ENCODE measurements at regions not wholly inside any gene's neighbourhood (a gene's known extent, or its start where the extent isn't known, plus 50 kb on each side); places are given as distances from the start of the nearest gene placed in this dataset.

GRCh38 chr10:83166344-83166743 is 973.0 kb upstream of the GHITM start:
- H3K27me3 ChIP-seq (ENCODE audit: insufficient read depth, low read length, poor library complexity, severe bottlenecking) = no peaks in the 10 kb centered on the region
- H3F3A ChIP-seq (ENCODE audit: low read depth) = no peaks in the 10 kb centered on the region
- TF ChIP-seq EZH2phosphoT487 (IDR thresholded peaks at IDR 0.05; ENCODE audit: borderline replicate concordance) (no peak), CTCF (conservative IDR thresholded peaks at IDR 0.05; ENCODE audit: low read length) (no peak)
- H4K20me1 ChIP-seq (ENCODE audit: insufficient read depth, low read length, poor library complexity, severe bottlenecking) = no peaks in the 10 kb centered on the region
- H3K4me2 ChIP-seq (ENCODE audit: low read depth, low read length, poor library complexity, severe bottlenecking) = no peak overlapping the region
- no peaks in the 10 kb centered on the region for H3K9me3 ChIP-seq (ENCODE audit: insufficient read depth, low read depth, low read length)
- no peaks in the 10 kb centered on the region for H3K79me2 ChIP-seq (ENCODE audit: insufficient read depth, low read length)
- H3K9ac ChIP-seq (ENCODE audit: low read depth, low read length, poor library complexity, severe bottlenecking) = no peak overlapping the region
- H3K36me3 ChIP-seq (ENCODE audit: insufficient read depth, low read length) = no peaks in the 10 kb centered on the region
- H3K9me2 ChIP-seq (replicated peaks; ENCODE audit: low read depth, low read length) = no peaks in the 10 kb centered on the region
- no peak overlapping the region for H3K4me3 ChIP-seq (ENCODE audit: low read length, poor library complexity, severe bottlenecking)
- H3K4me1 ChIP-seq (ENCODE audit: insufficient read depth, low read length, poor library complexity, severe bottlenecking) = no peaks in the 10 kb centered on the region
- no peak overlapping the region for H2AFZ ChIP-seq (ENCODE audit: low read length)

GRCh38 chr10:83167081-83167480 is 972.2 kb upstream of the GHITM start:
- Histone ChIP-seq H3K4me3 (ENCODE audit: low read length, poor library complexity, severe bottlenecking) (no peak overlapping the region), H3K4me2 (ENCODE audit: low read depth, low read length, poor library complexity, severe bottlenecking) (no peak overlapping the region), H4K20me1 (ENCODE audit: insufficient read depth, low read length, poor library complexity, severe bottlenecking) (no peaks in the 10 kb centered on the region), H3K9ac (ENCODE audit: low read depth, low read length, poor library complexity, severe bottlenecking) (no peak overlapping the region), H3K4me1 (ENCODE audit: insufficient read depth, low read length, poor library complexity, severe bottlenecking) (no peaks in the 10 kb centered on the region), H3K9me2 (replicated peaks; ENCODE audit: low read depth, low read length) (no peaks in the 10 kb centered on the region), H3K36me3 (ENCODE audit: insufficient read depth, low read length) (no peaks in the 10 kb centered on the region), H3F3A (ENCODE audit: low read depth) (no peaks in the 10 kb centered on the region), H3K27me3 (ENCODE audit: insufficient read depth, low read length, poor library complexity, severe bottlenecking) (no peaks in the 10 kb centered on the region), H3K79me2 (ENCODE audit: insufficient read depth, low read length) (no peaks in the 10 kb centered on the region), H2AFZ (ENCODE audit: low read length) (no peak overlapping the region), H3K9me3 (ENCODE audit: insufficient read depth, low read depth, low read length) (no peaks in the 10 kb centered on the region)
- TF ChIP-seq CTCF (conservative IDR thresholded peaks at IDR 0.05; ENCODE audit: low read length) (no peak), EZH2phosphoT487 (IDR thresholded peaks at IDR 0.05; ENCODE audit: borderline replicate concordance) (no peak)

- no peaks in the 10 kb centered on the region for H3K9me3 ChIP-seq (ENCODE audit: insufficient read depth, low read depth, low read length)
- no peaks in the 10 kb centered on the region for H3K27me3 ChIP-seq (ENCODE audit: insufficient read depth, low read length, poor library complexity, severe bottlenecking)
- H3K4me3 ChIP-seq (ENCODE audit: low read length, poor library complexity, severe bottlenecking) = no peak overlapping the region
- H2AFZ ChIP-seq (ENCODE audit: low read length) = no peak overlapping the region
- H3K4me2 ChIP-seq (ENCODE audit: low read depth, low read length, poor library complexity, severe bottlenecking) = no peak overlapping the region
- TF ChIP-seq CTCF (conservative IDR thresholded peaks at IDR 0.05; ENCODE audit: low read length) = no peak
- no peak for TF ChIP-seq EZH2phosphoT487 (IDR thresholded peaks at IDR 0.05; ENCODE audit: borderline replicate concordance)
- no peaks in the 10 kb centered on the region for H3K79me2 ChIP-seq (ENCODE audit: insufficient read depth, low read length)
- no peaks in the 10 kb centered on the region for H4K20me1 ChIP-seq (ENCODE audit: insufficient read depth, low read length, poor library complexity, severe bottlenecking)
- H3F3A ChIP-seq (ENCODE audit: low read depth) = no peaks in the 10 kb centered on the region
- no peaks in the 10 kb centered on the region for H3K36me3 ChIP-seq (ENCODE audit: insufficient read depth, low read length)
- H3K9me2 ChIP-seq (replicated peaks; ENCODE audit: low read depth, low read length) = no peaks in the 10 kb centered on the region
- no peak overlapping the region for H3K9ac ChIP-seq (ENCODE audit: low read depth, low read length, poor library complexity, severe bottlenecking)
- no peaks in the 10 kb centered on the region for H3K4me1 ChIP-seq (ENCODE audit: insufficient read depth, low read length, poor library complexity, severe bottlenecking)
Observed at GRCh38 chr10:83176901-83177300, 962.4 kb upstream of the GHITM start.

Data from Loucy (cell line).